Embryonic facial prominence (tissue), 1 donor: ENCODE measurements at regions not wholly inside any gene's neighbourhood (a gene's known extent, or its start where the extent isn't known, plus 50 kb on each side); places are given as distances from the start of the nearest gene placed in this dataset.
"Not testable (repeated sequence)": the region's sequence is repeated elsewhere in the genome, so short reads cannot be mapped to it uniquely, and the experiment has no call there.

Experiments used
- DNase-seq: peaks from one replicate; pipeline ENCODE4 v3.0.0-alpha.2; 2016; ENCODE audit errors: extremely low spot score

DNA sequence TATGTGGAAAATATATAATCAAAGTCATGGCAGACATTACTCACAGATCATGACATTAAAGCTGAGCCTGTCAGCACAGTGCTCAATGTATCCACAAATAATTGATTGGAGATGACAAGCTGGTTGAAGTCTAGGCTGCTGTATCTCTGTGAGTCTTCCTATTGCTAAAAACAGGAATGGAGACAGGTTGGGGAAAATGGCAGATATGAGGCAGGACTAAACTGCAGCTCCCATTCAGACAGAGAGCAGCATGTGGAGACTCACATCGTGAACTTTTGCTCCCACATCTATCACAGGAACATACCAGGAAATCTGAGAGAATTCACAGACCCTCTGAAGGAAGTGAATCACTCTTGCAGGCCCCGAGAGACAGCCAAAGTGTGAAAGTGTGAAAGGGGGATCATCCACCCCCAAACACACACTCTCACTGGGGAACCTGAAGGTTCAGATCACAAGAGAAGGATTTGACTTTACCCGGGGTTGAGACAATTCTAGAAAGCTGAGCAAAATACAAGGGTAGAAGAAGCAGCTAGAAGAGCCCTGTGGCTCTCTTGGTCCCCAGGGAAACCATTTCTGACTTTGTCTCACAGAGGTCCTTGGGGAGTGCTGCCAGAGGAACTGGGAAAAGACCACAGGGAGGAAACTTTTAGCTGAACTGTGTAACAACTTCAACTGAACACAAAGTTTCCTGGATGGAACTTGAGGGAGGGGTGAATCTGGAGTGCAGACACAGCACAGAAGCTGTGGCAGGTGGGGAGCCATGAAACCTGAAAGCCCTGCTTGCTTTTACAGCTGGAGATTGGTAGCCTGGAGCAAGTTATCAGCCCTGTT, 173.4 kb downstream of the S1PR1 start:
- no peak for DNase-seq

DNA sequence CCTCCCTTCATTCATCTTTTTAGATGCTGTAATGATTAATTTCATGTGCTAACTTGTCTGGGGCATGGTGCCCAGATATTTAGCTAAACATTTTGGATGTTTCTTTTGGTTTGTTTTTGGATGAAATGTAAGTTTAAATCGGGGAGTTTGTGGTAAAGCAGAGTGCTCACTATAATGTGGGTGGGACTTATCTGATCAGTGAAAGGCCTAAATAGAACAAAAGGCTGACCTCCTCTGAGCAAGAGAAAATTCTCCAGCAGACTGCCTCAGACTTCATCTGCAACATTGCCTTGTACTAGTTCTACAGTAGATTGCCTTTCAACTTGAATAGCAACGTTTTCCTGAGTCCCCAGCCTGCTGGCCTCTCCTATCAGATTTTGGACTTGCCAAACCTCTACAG, 183.6 kb downstream of the S1PR1 start:
- no peak for DNase-seq

DNA sequence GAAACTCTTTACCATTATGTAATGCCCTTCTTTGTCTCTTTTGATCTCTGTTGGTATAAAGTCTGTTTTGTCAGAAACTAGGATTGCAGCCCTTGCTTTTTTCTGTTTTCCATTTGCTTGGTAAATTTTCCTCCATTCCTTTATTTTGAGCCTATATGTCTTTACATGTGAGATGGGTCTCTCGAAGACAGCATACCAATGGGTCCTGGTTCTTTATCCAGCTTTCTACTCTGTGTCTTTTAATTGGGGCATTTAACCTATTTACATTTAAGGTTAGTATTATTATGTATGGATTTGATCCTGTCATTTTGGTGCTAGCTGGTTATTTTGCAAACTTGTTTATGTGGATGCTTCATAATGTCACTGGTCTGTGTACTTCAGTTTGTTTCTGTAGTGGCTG, 191.3 kb downstream of the S1PR1 start:
- not testable (repeated sequence) for DNase-seq

- no peak for DNase-seq
Measured at GRCh38 chr1:101428562-101428961, 191.7 kb downstream of the S1PR1 start.

GRCh38 chr1:101431956-101432510, 195.2 kb downstream of the S1PR1 start:
- no peak for DNase-seq

GRCh38 chr1:101435831-101436511, 199.2 kb downstream of the S1PR1 start:
- no peak for DNase-seq

- no peak for DNase-seq
Measured at GRCh38 chr1:101437800-101438199, 201.0 kb downstream of the S1PR1 start.

DNA sequence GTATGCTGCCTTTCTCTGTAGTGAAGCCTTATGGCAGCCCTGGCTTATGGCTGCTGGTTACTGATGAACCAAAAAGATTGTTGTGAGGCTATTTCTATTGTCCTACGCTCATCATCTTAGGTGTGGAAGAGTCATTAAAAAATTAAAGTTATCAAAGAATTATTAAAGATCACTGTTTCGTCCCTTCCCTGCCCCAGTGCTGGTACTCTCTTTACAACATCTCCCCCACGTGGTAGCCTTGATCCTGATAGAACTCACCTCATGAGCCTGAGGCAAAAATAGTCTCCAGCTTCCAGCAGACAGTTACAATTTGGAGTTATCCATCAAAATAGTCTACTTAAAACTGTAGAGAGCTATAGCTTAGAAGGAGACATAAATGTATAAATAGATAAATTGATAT, 201.5 kb downstream of the S1PR1 start:
- no peak for DNase-seq

DNA sequence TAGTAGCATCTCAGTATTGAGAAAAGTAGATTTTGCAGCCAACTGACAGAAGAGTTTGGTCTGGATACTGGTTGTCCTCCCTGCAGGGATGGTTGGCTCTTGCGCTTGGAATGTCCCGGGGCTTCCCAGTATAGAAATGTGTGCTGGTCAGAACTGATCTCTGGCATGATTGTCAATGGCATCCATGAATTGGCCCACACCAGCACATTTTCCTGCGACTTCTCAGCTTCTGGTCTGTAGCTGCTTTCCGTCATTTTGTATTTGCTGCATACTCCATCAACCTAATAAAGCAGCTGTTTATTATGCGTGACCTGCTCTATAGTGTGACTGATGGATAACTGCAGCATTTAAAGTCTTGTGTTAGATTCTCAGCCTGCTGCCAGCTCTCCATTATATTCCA, 203.7 kb downstream of the S1PR1 start:
- no peak for DNase-seq

DNA sequence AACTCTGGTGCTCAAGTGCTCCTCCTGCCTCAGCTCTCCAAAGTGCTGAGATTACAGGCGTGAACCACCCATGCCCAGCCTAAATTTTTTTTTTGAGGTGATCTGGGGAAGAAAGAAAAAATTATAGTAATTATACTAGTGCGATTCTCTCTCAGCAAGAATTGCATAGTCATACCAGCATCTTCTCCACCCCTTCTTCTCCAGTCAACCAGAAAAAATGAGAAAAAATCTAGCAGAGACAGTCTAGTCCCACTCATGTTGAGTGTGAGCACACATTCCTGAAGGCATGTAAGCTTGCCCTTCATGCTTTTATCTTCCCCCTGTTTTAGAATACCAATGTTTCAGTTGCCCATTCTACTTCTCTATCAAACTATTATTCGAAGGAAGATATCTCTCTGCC, 207.6 kb downstream of the S1PR1 start:
- no peak for DNase-seq

- no peak for DNase-seq
Measured at GRCh38 chr1:101444873-101445618, 208.2 kb downstream of the S1PR1 start.

GRCh38 chr1:101448018-101448417, 211.2 kb downstream of the S1PR1 start:
- DNase-seq: no peak

- DNase-seq: not testable (repeated sequence)
Measured at GRCh38 chr1:101450691-101451090, 213.9 kb downstream of the S1PR1 start.

DNA sequence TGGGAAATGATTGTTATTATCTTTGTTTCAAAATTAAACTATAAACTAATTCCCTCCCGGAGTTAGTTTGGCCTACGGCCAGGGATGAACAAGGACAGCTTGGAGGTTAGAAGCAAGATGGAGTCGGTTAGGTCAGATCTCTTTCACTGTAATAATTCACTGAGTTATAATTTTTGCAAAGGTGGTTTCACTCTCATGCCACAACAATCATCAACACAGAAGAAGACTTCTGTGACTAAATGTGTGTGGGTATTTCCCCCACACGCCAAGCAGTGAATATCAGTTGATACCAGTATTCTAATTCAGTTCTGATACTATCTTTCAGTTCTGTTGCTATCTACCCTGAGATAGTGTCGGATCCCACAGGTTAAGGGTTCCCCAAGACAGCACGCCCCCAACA, 215.1 kb downstream of the S1PR1 start:
- no peak for DNase-seq

GRCh38 chr1:101452825-101453224, 216.0 kb downstream of the S1PR1 start:
- DNase-seq: no peak

GRCh38 chr1:101453844-101454243, 217.0 kb downstream of the S1PR1 start:
- DNase-seq: no peak

- no peak for DNase-seq
Measured at GRCh38 chr1:101455166-101455565, 218.3 kb downstream of the S1PR1 start.

DNA sequence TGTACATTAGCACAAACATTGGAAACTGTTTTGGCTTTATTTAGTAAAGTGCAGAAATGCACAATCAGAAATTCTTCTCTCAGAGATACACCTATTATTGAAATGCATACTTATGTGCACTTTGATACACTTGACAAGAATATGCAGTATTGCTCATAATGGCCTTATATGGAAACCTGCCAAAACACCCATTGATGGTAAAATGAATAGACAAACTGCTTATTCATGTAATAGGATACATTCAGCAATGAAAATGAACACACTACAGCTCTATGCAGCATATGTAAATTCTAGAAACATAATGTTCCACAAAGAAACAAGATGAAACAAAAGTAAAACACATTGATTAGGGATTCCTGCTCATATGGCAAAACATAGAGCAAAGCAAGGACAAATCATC, 223.9 kb downstream of the S1PR1 start:
- no peak for DNase-seq

DNA sequence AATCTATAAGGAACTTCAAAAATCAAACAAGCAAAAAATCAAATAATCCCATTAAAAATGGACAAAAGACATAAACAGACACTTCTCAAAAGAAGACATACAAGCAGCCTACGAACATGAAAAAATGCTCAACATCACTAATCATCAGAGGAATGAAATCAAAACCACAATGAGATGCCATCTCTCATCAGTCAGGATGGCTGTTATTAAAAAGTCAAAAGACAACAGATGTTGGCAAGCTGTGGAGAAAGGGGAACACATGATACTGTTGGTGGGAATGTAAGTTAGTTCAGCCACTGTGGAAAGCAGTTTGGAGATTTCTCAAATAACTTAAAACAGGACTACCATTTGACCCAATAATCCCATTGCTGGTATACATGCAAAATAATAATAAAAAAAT, 226.4 kb downstream of the S1PR1 start:
- DNase-seq: no peak

DNA sequence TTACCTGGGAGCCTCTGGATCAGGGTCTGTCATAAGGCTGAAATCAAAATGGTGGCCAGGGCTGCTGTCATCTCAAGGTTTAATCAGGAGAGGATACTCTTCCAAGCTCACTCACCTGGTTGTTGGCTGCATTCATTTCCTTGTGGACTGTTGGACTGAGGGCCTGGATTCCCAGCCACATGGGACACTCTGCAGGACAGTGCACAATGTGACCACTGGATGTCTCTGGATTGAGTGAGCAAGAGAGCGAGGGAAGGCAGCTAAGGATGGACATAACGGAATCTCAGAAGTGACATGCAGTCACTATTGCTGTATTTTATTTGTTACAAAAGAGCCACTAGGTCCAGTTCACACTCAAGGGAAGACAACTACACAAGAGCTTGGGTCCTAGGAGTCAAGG, 229.1 kb downstream of the S1PR1 start:
- no peak for DNase-seq

DNA sequence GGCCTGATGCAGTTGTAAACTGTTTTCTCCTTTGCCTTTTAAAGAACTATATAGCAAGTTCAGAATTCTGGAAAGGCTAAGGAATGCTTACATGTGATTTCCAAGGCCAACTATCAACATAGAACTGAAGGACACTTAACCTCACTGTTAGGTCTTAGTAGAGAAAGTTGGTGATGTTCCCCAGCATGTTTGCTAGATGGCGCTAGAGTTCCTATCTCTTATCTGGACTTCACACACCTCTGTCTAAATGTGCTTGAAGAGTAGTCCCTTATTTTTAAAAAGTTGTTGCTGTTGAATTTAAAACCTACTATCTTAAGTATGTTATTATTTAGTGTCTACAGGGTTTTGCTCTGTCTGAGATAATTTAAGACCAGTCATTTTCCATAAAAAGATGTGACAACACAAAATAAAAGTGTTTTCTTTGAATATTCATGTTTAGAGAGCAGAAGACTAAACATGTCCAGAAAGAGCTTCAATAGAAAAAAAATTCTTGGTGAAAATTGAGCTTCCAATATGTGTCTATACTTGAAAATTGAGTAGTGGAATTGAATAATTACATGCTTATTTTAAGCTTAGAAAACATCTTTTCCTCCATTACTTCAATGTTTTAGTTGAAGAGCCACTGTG, 237.3 kb downstream of the S1PR1 start:
- no peak for DNase-seq

GRCh38 chr1:101476541-101476940, 239.7 kb downstream of the S1PR1 start:
- no peak for DNase-seq
